ENCODE measurements at regions not wholly inside any gene's neighbourhood (a gene's known extent, or its start where the extent isn't known, plus 50 kb on each side); places are given as distances from the start of the nearest gene placed in this dataset.

GRCh38 chr17:13160296-13160695 lies 142.5 kb upstream of the ELAC2 start:
- H3K9ac ChIP-seq (ENCODE audit: extremely low read depth, low read length, poor library complexity, severe bottlenecking): no peak overlapping the region
- no peak for TF ChIP-seq CTCF (conservative IDR thresholded peaks at IDR 0.05)
- H3K9me3 ChIP-seq (ENCODE audit: control insufficient read depth, low read length): no peaks in the 10 kb centered on the region
- H3K4me1 ChIP-seq (ENCODE audit: control insufficient read depth, insufficient read depth, low read length): no peaks in the 10 kb centered on the region
- H3K27me3 ChIP-seq (ENCODE audit: control insufficient read depth, insufficient read depth, low read length, poor library complexity, severe bottlenecking): no peaks in the 10 kb centered on the region
- Mint-ChIP-seq H3K27ac (no peak overlapping the region), H3K27me3 (ENCODE audit: insufficient read depth) (no peaks in the 10 kb centered on the region), H3K4me3 (no peak overlapping the region), H3K36me3 (ENCODE audit: low read depth) (no peaks in the 10 kb centered on the region), H3K4me1 (no peaks in the 10 kb centered on the region), H3K9me3 (peaks cover 2% of the 10 kb centered on the region)
- H3K27ac ChIP-seq (ENCODE audit: low read depth, low read length): no peak overlapping the region
- WGBS, 2 experiments (ENCODE audit: insufficient coverage in 1 of 2, insufficient read length in 1 of 2): 89 to 90% methylated on average over 2 to 3 of the region's 3 CpGs
- no peak overlapping the region for H3K4me3 ChIP-seq (ENCODE audit: low read length)
- DNase-seq: no peak
- H3K36me3 ChIP-seq (ENCODE audit: control insufficient read depth, insufficient read depth, low read length): no peaks in the 10 kb centered on the region

DNA sequence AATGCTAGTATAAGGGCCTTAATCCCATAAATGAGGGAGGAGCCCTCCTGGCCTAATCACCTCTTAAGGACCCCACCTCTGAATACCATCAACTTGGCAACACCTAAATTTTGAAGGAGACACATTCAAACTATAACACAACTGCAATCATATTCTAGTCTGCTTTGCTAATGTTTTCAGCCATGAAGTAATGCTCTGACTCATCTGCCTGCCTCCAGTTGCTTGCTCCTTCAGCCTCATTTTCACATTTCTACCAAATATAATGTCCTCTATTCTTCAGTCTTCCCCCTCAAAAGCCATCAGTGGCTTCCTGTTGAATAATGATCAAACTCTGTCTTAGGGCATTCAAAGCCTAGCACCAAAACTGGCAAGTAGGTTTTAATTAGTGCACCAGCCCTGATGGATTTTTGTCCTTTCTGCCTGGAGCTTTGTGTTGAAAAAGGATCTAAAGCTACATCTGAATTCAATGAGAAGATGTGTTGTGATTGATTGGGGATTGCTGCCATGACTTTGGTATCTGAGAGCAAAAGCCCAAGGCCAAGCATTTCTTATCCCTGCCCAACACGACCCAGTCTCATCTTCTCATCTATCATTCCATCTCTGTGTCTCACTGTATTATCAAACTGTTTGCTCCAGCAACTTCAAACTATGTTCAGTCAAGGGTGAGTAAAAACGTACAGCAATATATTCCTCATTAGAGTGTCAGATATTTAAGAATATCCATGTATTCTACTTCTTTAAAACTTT lies 140.8 kb upstream of the ELAC2 start:
- Mint-ChIP-seq H3K4me1 (peaks cover 6% of the 10 kb centered on the region), H3K27ac (no peak overlapping the region), H3K27me3 (ENCODE audit: insufficient read depth) (no peaks in the 10 kb centered on the region), H3K36me3 (ENCODE audit: low read depth) (no peaks in the 10 kb centered on the region), H3K4me3 (no peak overlapping the region), H3K9me3 (no peaks in the 10 kb centered on the region)
- Histone ChIP-seq H3K4me3 (ENCODE audit: low read length) (no peak overlapping the region), H3K4me1 (ENCODE audit: control insufficient read depth, insufficient read depth, low read length) (no peaks in the 10 kb centered on the region), H3K9ac (ENCODE audit: extremely low read depth, low read length, poor library complexity, severe bottlenecking) (no peak overlapping the region), H3K36me3 (ENCODE audit: control insufficient read depth, insufficient read depth, low read length) (no peaks in the 10 kb centered on the region), H3K27me3 (ENCODE audit: control insufficient read depth, insufficient read depth, low read length, poor library complexity, severe bottlenecking) (no peaks in the 10 kb centered on the region), H3K27ac (ENCODE audit: low read depth, low read length) (no peak overlapping the region), H3K9me3 (ENCODE audit: control insufficient read depth, low read length) (no peaks in the 10 kb centered on the region)
- DNase-seq: no peak
- no peak for TF ChIP-seq CTCF (conservative IDR thresholded peaks at IDR 0.05)
- WGBS, 2 experiments (ENCODE audit: insufficient coverage in 1 of 2, insufficient read length in 1 of 2): 92 to 100% methylated on average over 1 to 2 of the region's 2 CpGs

DNA sequence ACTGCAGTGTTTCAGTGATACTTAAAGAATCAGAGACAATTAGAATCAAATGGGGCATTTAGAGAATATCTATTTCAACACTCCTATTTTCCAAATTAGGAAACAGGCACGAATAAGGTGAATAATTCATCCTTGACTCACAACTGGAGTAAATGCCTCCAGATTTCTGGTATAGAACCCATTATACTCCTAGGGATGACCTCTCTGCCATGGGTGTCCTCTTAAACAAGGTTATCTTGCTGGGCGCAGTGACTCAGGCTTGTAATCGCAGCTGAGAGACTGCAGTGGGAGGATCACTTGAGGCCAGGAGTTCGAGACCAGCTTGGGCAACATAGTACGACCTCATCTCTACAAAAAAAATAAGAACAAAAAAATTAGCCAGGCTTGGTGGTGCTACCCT lies 139.8 kb upstream of the ELAC2 start:
- WGBS, 2 experiments (ENCODE audit: insufficient coverage in 1 of 2, insufficient read length in 1 of 2): 86 to 87% methylated on average over 4 to 5 of the region's 5 CpGs
- Histone ChIP-seq H3K36me3 (ENCODE audit: control insufficient read depth, insufficient read depth, low read length) (no peaks in the 10 kb centered on the region), H3K4me3 (ENCODE audit: low read length) (no peak overlapping the region), H3K4me1 (ENCODE audit: control insufficient read depth, insufficient read depth, low read length) (no peaks in the 10 kb centered on the region), H3K27ac (ENCODE audit: low read depth, low read length) (no peak overlapping the region), H3K27me3 (ENCODE audit: control insufficient read depth, insufficient read depth, low read length, poor library complexity, severe bottlenecking) (no peaks in the 10 kb centered on the region), H3K9me3 (ENCODE audit: control insufficient read depth, low read length) (peaks cover 3% of the 10 kb centered on the region), H3K9ac (ENCODE audit: extremely low read depth, low read length, poor library complexity, severe bottlenecking) (no peak overlapping the region)
- no peak for DNase-seq
- Mint-ChIP-seq H3K9me3 (peaks cover under 1% of the 10 kb centered on the region), H3K36me3 (ENCODE audit: low read depth) (no peaks in the 10 kb centered on the region), H3K27ac (no peak overlapping the region), H3K4me1 (peaks cover 6% of the 10 kb centered on the region), H3K4me3 (no peak overlapping the region), H3K27me3 (ENCODE audit: insufficient read depth) (no peaks in the 10 kb centered on the region)
- TF ChIP-seq CTCF (conservative IDR thresholded peaks at IDR 0.05): no peak
